HepG2 (cell line): ENCODE measurements at regions not wholly inside any gene's neighbourhood (a gene's known extent, or its start where the extent isn't known, plus 50 kb on each side); places are given as distances from the start of the nearest gene placed in this dataset.

ENCODE experiments used
- ATAC-seq: fragments of 200-7000 bp; cut with Tn5 transposase; 3 replicates; pipeline ENCODE4 v1.9.1; 2020; ENCODE audit warnings: mild to moderate bottlenecking, moderate library complexity
- BruUV-seq: library from RNA; stranded (reverse); fragments of 400-500 nt; replicated peaks from 2 replicates; lab custom pipeline; 2021; lab: Mats Ljungman, UMichigan
- CTCF ChIA-PET: fragments of 300-600 bp; formaldehyde crosslinking; extraction: SDS; loops from one replicate; lab custom pipeline; 2021; ENCODE audit warnings: low total read pairs, inconsistent platforms, low intra/inter-chr PET ratio; lab: Yijun Ruan, JAX
- POLR2A ChIA-PET: fragments of 350-600 bp; sonication (Branson Sonifier 250); formaldehyde crosslinking; loops from one replicate; lab custom pipeline; 2020; ENCODE audit warnings: antibody characterized with exemption, inconsistent platforms; lab: Yijun Ruan, JAX
- DNase-seq: peaks from one replicate; pipeline ENCODE4 v3.0.0-alpha.2; 2015; ENCODE audit warnings: low spot score
- FAIRE-seq: peaks from 3 replicates; lab custom pipeline; 2011; peaks lifted over from hg19 to GRCh38; lab: Jason Lieb, UNC
- H2AFZ ChIP-seq: one replicate; pipeline ENCODE4 v1.6.1; 2011; ENCODE audit warnings: low read length, inconsistent platforms
- H3K27ac ChIP-seq: fragments of 300-600 bp; 3 replicates; pipeline ENCODE4 v1.8.0; 2011; ENCODE audit warnings: mixed run types, mild to moderate bottlenecking, mixed read lengths, low read length, inconsistent platforms; ENCODE audit not compliant: insufficient read depth; ENCODE audit errors: extremely low read length
- H3K27me3 ChIP-seq, 2 experiments: fragments of 200-600 bp in 1 of 2; 2 replicates in 1 of 2; 3 replicates in 1 of 2; pipeline versions ENCODE4 v1.6.0 to v1.8.0; 2011; ENCODE audit warnings: low read length in 2 of 2, mild to moderate bottlenecking in 2 of 2, moderate library complexity in 2 of 2, inconsistent platforms in 1 of 2; ENCODE audit not compliant: insufficient read depth in 2 of 2, control insufficient read depth in 1 of 2
- H3K36me3 ChIP-seq, 2 experiments: fragments of 200-600 bp in 1 of 2; replicated peaks in 1 of 2; 2 replicates in 1 of 2; 3 replicates in 1 of 2; pipeline versions ENCODE4 v1.5.1 to v1.8.0; 2011; ENCODE audit warnings: low read length in 2 of 2, inconsistent platforms in 1 of 2; ENCODE audit not compliant: insufficient read depth in 2 of 2, control insufficient read depth in 1 of 2
- H3K4me1 ChIP-seq: 2 replicates; pipeline ENCODE4 v1.5.1; 2012; ENCODE audit warnings: low read length, inconsistent platforms; ENCODE audit not compliant: insufficient read depth
- H3K4me2 ChIP-seq: 2 replicates; pipeline ENCODE4 v1.6.0; 2011; ENCODE audit warnings: low read depth, low read length, inconsistent platforms
- H3K4me3 ChIP-seq, 3 experiments: fragments of 200-600 bp in 1 of 3; sonication (generic), shearing (Covaris generic) in 1 of 3; replicated peaks in 1 of 3; 2 replicates each; pipeline ENCODE4 v1.5.1; 2011 to 2016; ENCODE audit warnings: low read length in 3 of 3, inconsistent platforms in 2 of 3, low read depth in 2 of 3, mild to moderate bottlenecking in 2 of 3, control low read depth in 1 of 3, mixed read lengths in 1 of 3; ENCODE audit not compliant: insufficient read depth in 1 of 3
- H3K79me2 ChIP-seq: one replicate; pipeline ENCODE4 v1.6.1; 2011; ENCODE audit warnings: low read length, inconsistent platforms; ENCODE audit not compliant: insufficient read depth
- H3K9ac ChIP-seq: 2 replicates; pipeline ENCODE4 v1.6.0; 2011; ENCODE audit warnings: mild to moderate bottlenecking, low read depth, low read length, inconsistent platforms; ENCODE audit not compliant: insufficient read depth
- H3K9me3 ChIP-seq: 2 replicates; pipeline ENCODE4 v1.5.1; 2012; ENCODE audit warnings: mild to moderate bottlenecking, low read length
- H4K20me1 ChIP-seq: 2 replicates; pipeline ENCODE4 v1.6.0; 2011; ENCODE audit warnings: inconsistent platforms, mild to moderate bottlenecking, low read length, moderate library complexity; ENCODE audit not compliant: insufficient read depth
- CENPT ChIP-seq: sonication (generic); formaldehyde crosslinking; IDR thresholded peaks from 2 replicates; pipeline ENCODE4 v1.8.0; 2022; ENCODE audit warnings: low read depth, mild to moderate bottlenecking, moderate library complexity, missing genetic modification reagents
- CHCHD3 ChIP-seq: sonication (generic); formaldehyde crosslinking; IDR thresholded peaks from 2 replicates; pipeline ENCODE4 v1.8.0; 2022; ENCODE audit warnings: mild to moderate bottlenecking, missing genetic modification reagents, moderate library complexity
- CREBL2 ChIP-seq: sonication (generic); formaldehyde crosslinking; IDR thresholded peaks from 2 replicates; pipeline ENCODE4 v1.8.1; 2023; ENCODE audit warnings: missing genetic modification reagents, mild to moderate bottlenecking, borderline replicate concordance
- E2F1 ChIP-seq: sonication (generic); formaldehyde crosslinking; IDR thresholded peaks from 2 replicates; pipeline ENCODE4 v1.5.0; 2020; ENCODE audit warnings: missing genetic modification reagents
- FUBP1 ChIP-seq: sonication (generic); formaldehyde crosslinking; IDR thresholded peaks from 2 replicates; pipeline ENCODE4 v1.5.1; 2020; ENCODE audit warnings: missing genetic modification reagents, mild to moderate bottlenecking, borderline replicate concordance
- KLF15 ChIP-seq: sonication (generic); formaldehyde crosslinking; IDR thresholded peaks from 2 replicates; pipeline ENCODE4 v1.8.1; 2023; ENCODE audit warnings: borderline replicate concordance, mild to moderate bottlenecking, inconsistent platforms, missing genetic modification reagents, mixed read lengths
- PITX1 ChIP-seq: sonication (generic); formaldehyde crosslinking; IDR thresholded peaks from 2 replicates; pipeline ENCODE4 v1.5.1; 2020; ENCODE audit warnings: mild to moderate bottlenecking, missing genetic modification reagents
- PRDM15 ChIP-seq: sonication (generic); formaldehyde crosslinking; IDR thresholded peaks from 2 replicates; pipeline ENCODE4 v1.4.0; 2020; ENCODE audit warnings: missing genetic modification reagents
- ZFP1 ChIP-seq: IDR thresholded peaks from 2 replicates; pipeline ENCODE4 v1.6.1; 2016
- WGBS: methylation state at CpG from one replicate; pipeline ENCODE4 v1.1.6; 2017; ENCODE audit warnings: low lambda C conversion rate; 5-methylcytosine and 5-hydroxymethylcytosine counted together
- in situ Hi-C: cut with HindIII; loops from 2 replicates; pipeline ENCODE4 v1.10.0; 2017; ENCODE audit warnings: low pct_unique_long_range_greater_than_20kb; ENCODE audit not compliant: extremely low pct_ligation_motif_present
- intact Hi-C: fragments of 100-400 bp; cut with micrococcal nuclease; formaldehyde crosslinking; loops from one replicate; pipeline ENCODE4 v1.10.0; 2022; ENCODE audit not compliant: unreplicated experiment

- TF ChIP-seq PRDM15, result no peak
- no peak for TF ChIP-seq KLF15 (CRISPR knock-in tag)
- no peak for TF ChIP-seq CENPT (CRISPR knock-in tag)
- TF ChIP-seq, all 625 proteins: peak for 0
These were observed 85.6 kb downstream of the NKX6-1 start (continued) for GRCh38 chr4:84413480-84413879.

GRCh38 chr4:84412062-84412461 lies 87.0 kb downstream of the NKX6-1 start:
- FAIRE-seq (no peak), ATAC-seq (no peak), DNase-seq (no peak)
- Histone ChIP-seq H3K27ac (no peak overlapping the region), H3K27me3 (no peaks in the 10 kb centered on the region), H3K4me2 (no peak overlapping the region), H3K79me2 (no peaks in the 10 kb centered on the region), H2AFZ (no peak overlapping the region), H3K4me3 (no peak overlapping the region), H3K9me3 (no peaks in the 10 kb centered on the region), H3K9ac (no peak overlapping the region), H3K36me3 (no peaks in the 10 kb centered on the region), H4K20me1 (no peaks in the 10 kb centered on the region)
- WGBS, result 8% methylated on average over 1 of the region's 1 CpG
- BruUV-seq, result no TSS peak
- TF ChIP-seq FUBP1 (CRISPR knock-in tag) (no peak), E2F1 (CRISPR knock-in tag) (no peak), CHCHD3 (CRISPR knock-in tag) (no peak), CREBL2 (CRISPR knock-in tag) (no peak), PITX1 (CRISPR knock-in tag) (no peak), ZFP1 (CRISPR knock-in tag) (no peak)
- TF ChIP-seq, all 625 proteins: peak for 0
- POLR2A ChIA-PET, result no interaction called here
- intact Hi-C loops (no loop called here), in situ Hi-C loops (no loop called here)
- H3K4me1 ChIP-seq, result no peaks in the 10 kb centered on the region
- CTCF ChIA-PET, result no interaction called here
